Lung (tissue), 11 donors: ENCODE measurements at regions not wholly inside any gene's neighbourhood (a gene's known extent, or its start where the extent isn't known, plus 50 kb on each side); places are given as distances from the start of the nearest gene placed in this dataset.

ENCODE experiments used
- ATAC-seq: fragments of 200-7000 bp; cut with Tn5 transposase; one replicate; pipeline ENCODE4 v1.9.1; 2020; ENCODE audit warnings: moderate number of reproducible peaks; ENCODE audit not compliant: insufficient read depth, low FRiP score
- DNase-seq, 3 donors: peaks; one replicate each; pipeline ENCODE4 v3.0.0-alpha.2; 2013 to 2017
- H3K27ac ChIP-seq, 2 donors: one replicate each; pipeline ENCODE4 v1.5.1; 2013; ENCODE audit warnings: mild to moderate bottlenecking in 2 of 2, moderate library complexity in 2 of 2, control low read depth in 1 of 2, inconsistent platforms in 1 of 2, low read depth in 1 of 2, low read length in 1 of 2
- H3K27me3 ChIP-seq, 3 donors: one replicate each; pipeline ENCODE4 v1.5.1; 2013; ENCODE audit warnings: low read length in 2 of 3; ENCODE audit not compliant: control insufficient read depth in 3 of 3, insufficient read depth in 3 of 3
- H3K36me3 ChIP-seq, 4 donors: one replicate each; pipeline ENCODE4 v1.5.1; 2013; ENCODE audit warnings: low read length in 4 of 4, mild to moderate bottlenecking in 1 of 4, moderate library complexity in 1 of 4; ENCODE audit not compliant: control insufficient read depth in 4 of 4, insufficient read depth in 4 of 4
- H3K4me1 ChIP-seq, 5 donors: one replicate each; pipeline ENCODE4 v1.5.1; 2013; ENCODE audit warnings: low read length in 5 of 5, mild to moderate bottlenecking in 2 of 5, moderate library complexity in 1 of 5; ENCODE audit not compliant: control insufficient read depth in 5 of 5, insufficient read depth in 5 of 5
- H3K4me3 ChIP-seq: one replicate; pipeline ENCODE4 v1.5.1; 2013; ENCODE audit warnings: mild to moderate bottlenecking, control low read depth, moderate library complexity
- H3K9ac ChIP-seq, 2 donors: one replicate each; pipeline ENCODE4 v1.5.1; 2013; ENCODE audit warnings: low read length in 2 of 2, control low read depth in 1 of 2; ENCODE audit not compliant: insufficient read depth in 1 of 2
- H3K9me3 ChIP-seq, 4 donors: one replicate each; pipeline ENCODE4 v1.5.1; 2013; ENCODE audit warnings: low read length in 3 of 4, mild to moderate bottlenecking in 1 of 4, moderate library complexity in 1 of 4; ENCODE audit not compliant: control insufficient read depth in 4 of 4, insufficient read depth in 3 of 4
- CTCF ChIP-seq: IDR thresholded peaks from 2 replicates; pipeline ENCODE4 v1.5.1; 2012; ENCODE audit warnings: mild to moderate bottlenecking; ENCODE audit errors: control extremely low read depth, extremely low read depth
- WGBS, 2 donors: extraction: QIAGEN DNeasy Blood & Tissue Kit; methylation state at CpG; one replicate each; pipeline ENCODE4 v1.1.7; 2013; 5-methylcytosine and 5-hydroxymethylcytosine counted together
- donor health status: control.
- donor health status: control.
- donor health status: Bipolar disorder and iron deficiency.
- donor health status: healthy.
- donor health status: DM: yes; HTN: yes; CAD: no.

- TF ChIP-seq CTCF: peak; percentile 37
- ATAC-seq: peak; percentile 58
Measured at GRCh38 chr7:26090927-26091519, 61.0 kb upstream of the NFE2L3 start.

GRCh38 chr7:26091933-26092332 lies 60.1 kb upstream of the NFE2L3 start:
- Histone ChIP-seq H3K36me3 (no peaks in the 10 kb centered on the region), H3K4me1 (no peaks in the 10 kb centered on the region), H3K9me3 (no peaks in the 10 kb centered on the region), H3K27me3 (no peaks in the 10 kb centered on the region), H3K9ac (no peak overlapping the region), H3K4me3 (no peak overlapping the region), H3K27ac (no peak overlapping the region)
- no peak for DNase-seq
- TF ChIP-seq CTCF: no peak
- WGBS, 2 donors: 48 to 58% methylated on average over 4 of the region's 4 CpGs
- no peak for ATAC-seq

More at GRCh38 chr7:26090927-26091519, 61.0 kb upstream of the NFE2L3 start:
- WGBS, 2 donors: 8 to 13% methylated on average over 6 of the region's 6 CpGs
- no peaks in the 10 kb centered on the region for H3K27me3 ChIP-seq
- no peaks in the 10 kb centered on the region for H3K4me1 ChIP-seq
- H3K4me3 ChIP-seq: no peak overlapping the region
- no peaks in the 10 kb centered on the region for H3K36me3 ChIP-seq
- no peak overlapping the region for H3K27ac ChIP-seq
- no peaks in the 10 kb centered on the region for H3K9me3 ChIP-seq
- peak overlapping the region in 1 of 2 donors; percentile 59 for H3K9ac ChIP-seq
- DNase-seq: peak; percentile 28 to 86 (median 72)

- H3K4me1 ChIP-seq: no peaks in the 10 kb centered on the region
- no peak overlapping the region for H3K9ac ChIP-seq
- TF ChIP-seq CTCF: no peak
- ATAC-seq (no peak), DNase-seq (no peak)
- no peaks in the 10 kb centered on the region for H3K36me3 ChIP-seq
- no peaks in the 10 kb centered on the region for H3K27me3 ChIP-seq
- no peaks in the 10 kb centered on the region for H3K9me3 ChIP-seq
- no peak overlapping the region for H3K27ac ChIP-seq
- no peak overlapping the region for H3K4me3 ChIP-seq
Measured at GRCh38 chr7:26093023-26093422, 59.0 kb upstream of the NFE2L3 start.

GRCh38 chr7:26096136-26096535 lies 55.9 kb upstream of the NFE2L3 start:
- no peak overlapping the region for H3K4me3 ChIP-seq
- H3K9me3 ChIP-seq: no peaks in the 10 kb centered on the region
- no peak for DNase-seq
- no peak for TF ChIP-seq CTCF
- no peaks in the 10 kb centered on the region for H3K27me3 ChIP-seq
- WGBS, 2 donors: 94 to 95% methylated on average over 3 of the region's 3 CpGs
- H3K36me3 ChIP-seq: no peaks in the 10 kb centered on the region
- ATAC-seq: no peak
- no peak overlapping the region for H3K27ac ChIP-seq
- no peak overlapping the region for H3K9ac ChIP-seq
- no peaks in the 10 kb centered on the region for H3K4me1 ChIP-seq
